NCI-H510A (cell line): ENCODE measurements at regions not wholly inside any gene's neighbourhood (a gene's known extent, or its start where the extent isn't known, plus 50 kb on each side); places are given as distances from the start of the nearest gene placed in this dataset.
"Not testable (repeated sequence)": the region's sequence is repeated elsewhere in the genome, so short reads cannot be mapped to it uniquely, and the experiment has no call there.

Source experiments
- DNase-seq: peaks from one replicate; lab custom pipeline; 2025; lab: John Stamatoyannopoulos, UW

DNA sequence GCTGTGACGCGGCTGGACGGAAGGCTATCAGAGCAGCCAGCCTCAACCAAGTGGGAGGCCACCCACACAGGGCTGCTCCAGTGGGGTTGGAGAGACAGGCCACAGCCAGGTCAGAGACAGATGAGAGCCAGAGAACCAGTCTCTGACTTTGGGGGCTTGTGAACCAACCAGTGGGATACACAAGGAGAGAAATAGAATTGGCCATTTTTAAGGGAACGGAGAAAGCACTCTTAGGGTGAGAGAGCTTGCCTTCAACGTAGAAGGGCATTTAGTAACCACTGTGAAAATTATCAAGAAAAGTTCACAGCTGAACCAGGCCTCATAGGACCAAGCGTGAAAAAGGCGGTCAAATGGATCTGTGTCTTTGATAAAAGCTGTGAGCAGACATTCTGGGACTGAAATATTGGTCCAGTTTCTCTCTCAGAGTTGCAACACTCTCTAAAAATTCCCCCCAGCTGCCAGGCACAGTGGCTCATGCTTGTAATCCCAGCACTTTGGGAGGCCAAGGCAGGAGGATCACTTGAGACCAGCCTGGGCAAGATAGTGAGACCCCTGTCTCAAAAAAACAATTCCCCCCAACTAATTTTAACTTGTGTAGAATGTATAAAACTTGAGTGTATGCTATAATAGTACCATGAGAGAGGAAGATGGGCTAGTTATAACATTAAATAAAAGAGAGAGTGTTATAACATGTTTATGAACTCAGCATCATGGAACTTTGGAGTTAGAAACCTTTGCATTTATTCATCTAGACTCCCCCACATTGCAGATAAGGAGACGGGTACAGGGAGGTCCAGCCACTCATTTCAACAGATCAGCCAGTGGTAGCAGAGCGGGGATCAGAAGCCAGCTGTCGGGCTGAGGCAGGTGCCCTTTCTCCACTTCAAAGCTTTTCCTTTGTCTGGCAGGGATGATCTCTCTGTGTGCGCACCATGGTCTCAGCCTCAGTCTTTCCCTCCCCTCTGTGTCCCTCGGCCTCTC, 132.2 kb downstream of the NPIPB11 start:
- not testable (repeated sequence) for DNase-seq

DNA sequence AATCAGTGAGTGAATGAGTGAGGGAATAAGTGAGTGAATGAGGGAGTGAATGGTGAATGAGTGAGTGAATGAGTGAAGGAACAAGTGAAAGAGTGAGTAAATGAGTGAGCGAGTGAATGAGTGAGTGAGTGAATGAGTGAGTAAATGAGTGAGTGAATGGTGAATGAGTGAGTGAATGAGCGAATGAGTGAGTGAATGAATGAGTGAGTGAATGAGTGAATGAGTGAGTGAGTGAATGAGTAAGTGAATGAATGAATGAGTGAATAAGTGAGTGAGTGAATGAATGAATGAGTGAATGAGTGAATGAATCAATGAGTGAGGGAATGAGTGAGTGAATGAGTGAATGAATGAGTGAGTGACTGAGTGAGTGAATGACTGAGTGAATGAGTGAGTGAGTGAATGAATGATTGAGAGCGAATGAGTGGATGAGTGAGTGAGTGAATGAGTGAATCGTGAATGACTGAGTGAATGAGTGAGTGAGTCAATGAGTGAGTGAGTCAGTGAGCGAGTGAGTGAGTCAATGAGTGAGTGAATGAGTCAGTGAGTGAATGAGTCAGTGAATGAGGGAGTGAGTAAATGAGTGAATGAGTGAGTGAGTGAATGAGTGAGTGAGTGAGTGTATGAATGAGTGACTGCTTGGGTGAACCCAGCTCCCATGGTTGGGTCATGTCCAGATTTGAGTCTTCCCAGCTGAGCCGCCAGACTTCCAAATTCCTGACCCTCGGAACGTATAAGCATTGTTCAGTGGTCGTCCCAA, 133.0 kb downstream of the NPIPB11 start:
- not testable (repeated sequence) for DNase-seq

DNA sequence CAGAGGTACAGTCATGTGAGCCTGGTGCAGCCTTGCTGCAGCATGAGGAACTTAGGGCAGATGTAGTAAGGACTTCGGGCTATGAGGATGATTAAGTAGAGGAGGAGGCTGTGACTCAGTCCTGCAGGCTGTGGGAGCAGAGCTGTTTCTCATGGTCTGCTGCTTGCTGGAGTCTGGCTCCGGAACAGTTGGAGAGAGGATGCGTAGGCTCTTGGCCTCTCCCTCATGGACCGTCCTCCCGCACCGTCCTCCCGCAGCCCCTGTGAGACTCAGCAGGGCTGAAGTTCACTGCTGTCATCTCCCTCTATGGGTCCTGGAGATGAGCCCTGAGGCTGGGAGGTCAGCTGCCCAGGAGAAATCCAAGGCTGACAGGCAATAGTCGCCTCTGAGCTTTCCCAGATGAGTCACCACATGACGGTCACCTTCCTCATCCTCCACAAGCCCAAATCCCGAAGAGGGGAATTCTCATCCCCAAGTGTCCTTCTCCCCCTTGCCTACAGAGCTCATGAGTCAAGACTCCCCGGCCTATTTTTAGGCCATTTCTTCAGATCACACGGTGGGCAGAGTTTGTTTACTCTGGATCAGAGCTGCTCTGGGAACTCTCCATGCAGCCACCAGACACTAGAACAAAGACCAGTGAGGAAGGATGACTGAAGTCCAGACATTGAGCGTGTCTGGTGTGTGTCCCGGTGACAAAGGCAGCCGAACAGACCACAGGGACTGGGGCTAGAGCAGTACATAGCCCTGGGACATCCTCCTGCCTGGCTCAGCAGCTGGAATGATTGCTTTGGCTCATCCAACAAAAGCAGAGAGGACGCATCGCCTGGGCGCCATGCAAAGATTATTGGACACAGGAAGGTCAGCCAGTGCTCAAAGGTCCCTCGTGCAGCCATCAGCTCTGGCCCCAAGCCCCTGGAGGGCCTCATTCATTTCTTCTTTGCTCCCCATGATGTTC, 134.5 kb downstream of the NPIPB11 start:
- not testable (repeated sequence) for DNase-seq

DNA sequence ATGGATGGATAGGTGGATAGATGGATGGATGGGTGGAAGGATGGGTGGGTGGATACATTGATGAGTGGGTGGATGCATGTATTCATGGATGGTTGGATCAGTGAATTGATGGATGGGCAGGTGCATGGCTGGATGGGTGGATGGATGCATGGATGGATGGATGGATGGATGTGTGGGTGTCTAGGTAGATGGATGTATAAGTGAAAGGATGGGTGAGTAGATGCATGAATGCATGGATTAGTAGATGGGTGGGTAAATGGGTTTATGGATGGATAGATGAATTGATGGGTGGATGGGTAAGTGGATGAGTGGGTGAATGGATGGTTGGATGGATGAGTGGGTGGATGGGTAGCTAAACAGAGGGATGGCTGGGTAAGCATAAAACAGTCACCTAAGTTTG, 135.6 kb downstream of the NPIPB11 start:
- DNase-seq, result not testable (repeated sequence)

DNA sequence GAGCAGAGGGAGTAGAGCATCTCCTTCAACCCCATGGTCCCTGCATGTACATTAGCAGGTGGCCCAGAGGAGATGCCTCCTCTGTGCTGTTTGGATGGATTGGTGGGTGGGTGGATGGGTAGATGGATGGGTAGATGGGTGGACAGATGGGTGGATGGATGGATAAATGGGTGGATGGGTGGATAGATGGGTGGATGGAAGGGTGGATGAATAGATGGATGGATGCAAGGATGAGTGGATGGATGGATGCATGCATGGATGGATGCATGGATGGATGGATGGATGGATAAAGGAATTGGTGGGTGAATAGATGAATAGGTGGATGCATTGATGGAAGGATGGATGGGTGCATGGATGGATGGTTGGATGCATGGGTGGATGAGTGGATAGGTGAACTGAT, 136.5 kb downstream of the NPIPB11 start:
- DNase-seq, result not testable (repeated sequence)

DNA sequence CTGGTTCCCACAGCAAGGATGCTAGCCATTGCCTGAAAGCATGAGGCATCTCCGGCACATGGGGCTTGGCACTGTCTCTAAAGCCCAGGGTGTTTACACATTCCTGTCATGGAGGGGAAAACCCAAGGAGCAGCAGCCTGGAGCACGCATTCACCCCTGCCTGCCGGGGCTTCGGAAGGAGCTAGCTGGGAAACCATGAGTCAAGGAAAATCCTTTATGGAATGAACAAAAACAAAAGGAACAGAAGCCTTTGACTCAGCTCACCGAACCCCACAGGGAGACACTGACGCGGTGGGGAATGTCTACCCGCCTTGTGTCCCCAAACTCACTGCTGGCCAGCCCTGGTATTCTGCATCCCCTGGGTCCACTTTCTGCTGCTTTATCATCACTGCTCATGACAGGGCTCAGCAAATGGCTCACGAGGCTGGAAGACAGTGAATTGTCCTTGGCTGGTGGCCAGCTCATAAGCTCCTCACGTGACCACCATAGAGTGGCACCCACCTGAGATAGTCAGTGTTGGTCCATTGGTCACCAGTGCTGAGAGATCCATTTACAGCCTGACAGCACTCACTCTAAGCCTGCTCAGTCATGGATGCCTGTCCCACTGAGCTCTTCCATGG, 137.2 kb downstream of the NPIPB11 start:
- DNase-seq, result not testable (repeated sequence)

DNA sequence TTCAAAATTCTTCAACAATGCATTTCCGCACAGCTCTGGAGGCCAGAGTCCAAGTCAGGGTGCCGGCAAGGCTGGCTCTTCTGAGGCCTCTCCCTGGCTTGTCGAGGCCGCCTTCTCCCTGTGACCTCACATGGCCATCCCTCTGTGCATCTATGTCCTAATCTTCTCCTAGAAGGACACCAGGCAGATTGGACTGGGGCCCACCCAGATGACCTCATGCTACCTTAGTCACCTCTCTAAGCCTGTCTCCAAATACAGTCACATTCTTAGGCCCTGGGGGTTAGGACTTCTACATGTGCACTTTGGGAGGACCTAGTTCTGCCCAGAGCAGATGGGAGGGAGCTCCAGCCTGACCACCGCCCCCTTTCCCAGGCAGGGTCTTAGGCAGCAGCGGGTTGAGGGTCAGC, 137.7 kb downstream of the NPIPB11 start:
- DNase-seq, result not testable (repeated sequence)

DNA sequence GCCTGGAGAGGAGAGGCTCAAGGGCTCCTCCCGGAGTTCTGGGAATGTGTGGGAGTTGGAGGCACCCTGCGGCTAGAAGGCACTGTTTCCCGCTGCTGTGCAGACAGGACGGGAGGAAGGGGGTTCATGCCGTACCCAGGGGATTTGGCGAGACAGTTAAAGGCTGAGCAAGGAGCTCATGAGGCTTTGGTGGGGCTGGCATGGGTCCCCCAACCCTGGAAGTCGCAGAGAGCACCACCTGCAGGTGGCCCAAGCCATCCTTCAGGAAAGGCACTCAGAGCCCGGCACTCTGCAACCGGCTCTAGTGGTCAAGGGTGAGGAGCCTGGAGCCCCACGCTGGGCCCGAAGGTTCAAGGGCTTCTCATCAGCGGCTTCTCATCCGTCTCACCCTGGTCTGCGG, 138.2 kb downstream of the NPIPB11 start:
- not testable (repeated sequence) for DNase-seq

DNA sequence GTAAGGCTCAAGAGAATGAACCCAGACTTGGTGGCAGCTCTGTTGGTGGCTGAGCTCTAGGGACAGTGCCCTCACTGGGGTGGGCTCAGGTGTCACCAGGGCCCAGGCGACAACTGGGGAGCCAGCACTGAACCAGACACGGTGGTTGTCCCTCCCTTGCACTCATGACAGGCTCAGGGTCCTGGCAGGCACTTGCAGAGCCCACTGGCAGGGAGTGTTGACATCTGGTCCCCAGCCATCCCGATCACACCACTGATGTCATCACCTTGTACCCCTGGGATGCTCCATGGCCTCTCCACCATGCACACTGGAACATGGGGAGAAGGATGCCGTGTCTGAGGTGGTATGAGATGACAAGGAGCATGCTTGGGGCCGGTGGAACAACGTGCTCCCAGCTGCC, 138.6 kb downstream of the NPIPB11 start:
- DNase-seq, result not testable (repeated sequence)

DNA sequence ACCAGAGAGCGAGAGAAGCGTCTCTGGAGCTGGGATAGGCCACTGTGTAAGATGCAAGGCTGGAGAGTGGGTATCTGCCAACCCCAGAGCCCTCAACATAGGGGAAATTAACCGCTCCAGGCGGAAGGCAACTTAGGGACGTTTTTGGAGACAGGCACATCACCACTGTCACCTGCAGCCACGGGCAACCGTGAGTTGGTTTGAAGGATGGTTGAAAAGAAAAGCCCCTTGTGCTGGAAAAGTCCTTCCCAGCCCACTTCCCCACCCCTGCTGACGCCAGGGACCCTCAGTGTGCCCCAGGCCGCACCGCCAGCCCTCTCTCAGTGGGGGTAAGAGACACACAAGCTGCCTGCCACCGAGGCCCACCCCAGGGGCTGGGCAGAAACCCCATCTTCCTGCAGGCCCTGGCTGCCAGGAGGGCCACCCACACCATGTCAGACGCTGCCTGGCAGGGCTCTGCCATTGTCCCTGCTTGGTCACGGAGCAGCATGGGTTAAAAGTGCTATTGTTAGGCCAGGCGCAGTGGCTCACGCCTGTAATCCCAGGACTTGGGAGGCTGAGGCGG, 139.4 kb downstream of the NPIPB11 start:
- not testable (repeated sequence) for DNase-seq

DNA sequence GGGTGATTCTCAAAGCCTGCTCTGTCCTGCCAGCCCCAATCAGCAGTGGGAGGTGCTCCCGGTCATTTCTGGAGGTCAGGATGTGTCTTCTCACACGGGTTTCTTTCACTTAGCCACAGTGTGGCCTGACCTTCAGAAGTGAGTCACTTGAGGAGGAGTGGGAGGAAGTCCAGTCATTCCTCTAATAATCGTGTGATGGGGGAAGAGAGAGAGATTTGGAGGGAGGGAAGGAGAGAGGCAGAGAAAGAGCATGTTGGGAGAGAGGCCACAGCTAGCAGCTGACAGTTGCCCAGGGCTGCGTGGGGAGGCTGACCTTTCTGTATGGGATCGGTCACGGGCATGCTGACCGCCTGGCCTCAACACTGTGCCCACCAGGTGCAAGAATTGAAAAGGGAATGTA, 139.9 kb downstream of the NPIPB11 start:
- not testable (repeated sequence) for DNase-seq

DNA sequence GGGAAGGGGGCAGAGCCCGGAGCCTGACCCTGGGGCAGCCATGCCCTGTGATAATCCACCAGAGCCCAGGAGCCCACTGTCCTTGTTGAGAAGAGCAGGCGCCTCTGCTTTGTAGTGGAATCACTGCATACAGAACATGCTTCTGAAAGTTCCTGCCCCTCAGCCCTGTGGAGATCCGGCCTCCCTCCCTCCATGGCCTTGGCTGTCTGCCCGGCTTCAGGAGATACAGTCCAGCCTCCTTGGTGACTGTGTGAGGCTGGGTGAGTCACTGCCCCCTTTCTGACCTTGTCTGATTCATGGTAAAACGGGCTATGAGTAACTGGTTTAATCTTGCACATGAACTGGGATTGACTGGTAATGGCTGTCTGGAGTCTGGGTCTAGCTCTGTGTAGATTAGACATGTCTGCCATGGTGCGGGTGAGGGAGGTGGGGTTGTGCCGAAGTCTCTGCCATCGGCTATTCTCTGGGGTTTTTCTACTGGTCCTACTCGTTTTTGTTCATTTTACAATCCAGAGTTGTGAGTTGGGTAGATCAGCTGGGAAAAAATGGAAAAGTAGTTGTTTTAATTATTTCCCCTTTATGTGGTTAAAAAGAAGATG, 141.2 kb downstream of the NPIPB11 start:
- DNase-seq, result not testable (repeated sequence)

DNA sequence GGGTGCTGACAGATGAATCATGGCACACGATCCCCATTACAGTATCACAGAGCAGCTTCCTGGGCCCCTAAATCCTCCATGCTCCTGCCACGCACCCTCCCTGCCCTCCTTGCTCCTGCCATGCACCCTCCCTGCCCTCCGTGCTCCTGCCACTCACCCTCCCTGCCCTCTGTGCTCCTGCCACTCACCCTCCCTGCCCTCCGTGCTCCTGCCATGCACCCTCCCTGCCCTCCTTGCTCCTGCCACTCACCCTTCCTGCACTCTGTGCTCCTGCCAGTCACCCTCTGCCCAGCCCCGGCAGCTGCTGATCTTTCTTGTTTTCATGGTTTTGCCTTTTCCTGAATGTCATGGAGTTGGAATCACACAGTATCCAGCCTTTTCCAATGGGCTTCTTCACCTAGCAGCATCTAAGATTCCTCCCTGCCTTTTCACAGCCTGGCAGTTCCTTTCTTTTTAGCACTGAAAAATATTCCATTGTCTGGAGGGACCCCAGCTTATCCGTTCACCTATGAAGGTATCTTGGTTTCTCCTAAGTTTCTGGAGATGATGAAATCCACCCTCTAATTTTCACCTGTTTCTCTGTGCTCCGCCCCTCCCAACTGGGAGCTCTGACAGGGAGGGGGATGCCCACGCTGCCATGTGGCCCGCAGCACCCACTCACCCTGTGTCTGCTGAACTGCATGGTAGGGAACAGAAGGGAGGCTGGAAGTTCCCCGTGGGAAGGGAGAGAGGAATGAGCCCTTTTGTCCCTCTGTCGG, 142.3 kb downstream of the NPIPB11 start:
- not testable (repeated sequence) for DNase-seq

DNA sequence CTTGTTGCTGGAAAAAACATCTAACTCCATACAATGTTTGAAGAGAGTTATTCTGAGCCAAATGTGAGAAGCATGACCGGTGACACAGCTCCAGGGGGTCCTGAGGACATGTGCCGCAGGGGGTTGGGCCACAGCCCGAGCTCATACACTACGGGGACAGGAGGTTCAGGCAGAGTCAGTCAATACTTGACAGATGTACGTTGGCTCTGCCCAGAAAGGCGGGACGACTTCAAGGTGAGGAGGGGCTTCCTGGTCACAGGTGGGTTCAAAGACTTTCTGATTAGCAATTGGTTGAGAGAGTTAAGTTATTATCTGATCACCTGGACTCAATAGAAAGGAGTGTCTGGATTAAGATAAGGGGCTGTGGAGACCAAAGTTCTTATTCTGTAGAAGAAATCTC, 143.8 kb downstream of the NPIPB11 start:
- DNase-seq, result not testable (repeated sequence)

DNA sequence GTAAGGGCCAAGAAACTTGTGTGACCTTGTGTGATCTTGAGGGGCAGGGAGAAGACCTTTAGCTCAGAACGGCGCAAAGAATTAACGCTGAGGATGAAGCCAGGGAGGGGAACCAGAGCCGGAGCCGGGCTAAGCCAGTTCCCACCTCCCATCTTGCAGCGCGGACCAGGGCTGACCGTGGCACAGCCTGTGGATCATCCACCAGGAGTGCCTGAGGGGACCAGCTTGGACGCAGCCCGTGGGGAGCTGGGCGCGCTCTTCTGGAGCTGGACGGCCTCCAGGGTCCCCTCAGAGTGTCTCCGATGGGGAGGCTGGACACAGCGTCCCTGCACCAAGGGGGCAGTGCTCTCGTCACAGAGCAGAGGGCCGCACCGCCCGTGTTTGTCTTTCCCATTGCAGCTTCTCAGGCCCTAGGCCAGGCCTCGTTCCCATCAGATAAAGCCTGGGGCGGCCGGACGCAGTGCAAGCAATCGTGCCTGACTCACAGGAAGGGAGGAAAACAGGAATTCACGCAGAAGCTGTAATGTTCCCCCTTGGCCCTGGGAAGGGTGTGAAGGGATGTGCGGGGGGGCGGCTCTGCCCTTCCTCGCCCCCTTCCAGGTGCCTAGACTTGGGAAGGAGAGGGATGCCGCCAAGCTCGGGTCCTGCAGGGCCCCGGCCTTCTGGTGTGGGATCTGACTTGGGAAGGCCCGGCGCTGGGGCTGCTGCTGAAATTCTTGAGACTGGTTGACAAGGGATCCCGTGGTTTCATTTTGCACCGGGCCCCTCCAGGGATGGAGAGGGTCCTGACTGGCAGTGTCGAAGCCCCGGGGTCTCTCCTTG, 144.9 kb downstream of the NPIPB11 start:
- not testable (repeated sequence) for DNase-seq

DNA sequence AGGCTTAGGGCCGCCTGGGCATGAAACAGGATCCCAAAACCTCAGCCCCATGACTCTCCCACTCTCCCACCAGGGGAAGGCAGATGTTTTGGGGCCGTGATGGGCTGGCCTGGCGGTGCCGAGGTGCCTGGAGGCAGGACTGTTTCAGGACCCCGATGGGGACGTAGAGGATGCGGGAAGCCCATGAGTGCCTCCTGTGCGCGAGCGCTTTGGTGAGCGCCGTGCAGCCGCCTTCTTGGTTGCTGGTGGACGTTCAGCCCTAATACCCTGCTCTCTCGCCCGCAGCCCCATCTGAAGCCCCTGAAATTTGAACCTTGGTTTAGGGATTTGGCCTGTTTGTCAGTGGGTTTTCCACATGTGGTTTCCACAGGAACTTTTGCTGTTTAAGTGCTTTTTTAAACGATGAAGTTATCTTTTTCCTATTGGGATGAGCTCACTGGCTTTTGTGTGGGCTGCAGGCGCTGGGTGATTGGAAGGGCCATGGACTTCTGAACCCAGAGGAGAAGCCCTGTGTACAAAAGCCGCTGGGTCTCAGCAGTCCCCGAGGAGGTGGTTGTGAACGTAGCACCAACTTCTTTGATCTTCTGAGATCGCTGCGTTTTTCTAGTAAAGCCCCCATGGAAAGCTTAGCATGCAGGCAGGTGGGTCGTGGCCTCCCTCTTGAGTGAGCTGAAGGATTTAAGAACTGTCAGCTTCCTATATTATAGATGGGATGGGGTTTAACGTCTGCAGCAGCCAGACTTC, 145.7 kb downstream of the NPIPB11 start:
- not testable (repeated sequence) for DNase-seq

DNA sequence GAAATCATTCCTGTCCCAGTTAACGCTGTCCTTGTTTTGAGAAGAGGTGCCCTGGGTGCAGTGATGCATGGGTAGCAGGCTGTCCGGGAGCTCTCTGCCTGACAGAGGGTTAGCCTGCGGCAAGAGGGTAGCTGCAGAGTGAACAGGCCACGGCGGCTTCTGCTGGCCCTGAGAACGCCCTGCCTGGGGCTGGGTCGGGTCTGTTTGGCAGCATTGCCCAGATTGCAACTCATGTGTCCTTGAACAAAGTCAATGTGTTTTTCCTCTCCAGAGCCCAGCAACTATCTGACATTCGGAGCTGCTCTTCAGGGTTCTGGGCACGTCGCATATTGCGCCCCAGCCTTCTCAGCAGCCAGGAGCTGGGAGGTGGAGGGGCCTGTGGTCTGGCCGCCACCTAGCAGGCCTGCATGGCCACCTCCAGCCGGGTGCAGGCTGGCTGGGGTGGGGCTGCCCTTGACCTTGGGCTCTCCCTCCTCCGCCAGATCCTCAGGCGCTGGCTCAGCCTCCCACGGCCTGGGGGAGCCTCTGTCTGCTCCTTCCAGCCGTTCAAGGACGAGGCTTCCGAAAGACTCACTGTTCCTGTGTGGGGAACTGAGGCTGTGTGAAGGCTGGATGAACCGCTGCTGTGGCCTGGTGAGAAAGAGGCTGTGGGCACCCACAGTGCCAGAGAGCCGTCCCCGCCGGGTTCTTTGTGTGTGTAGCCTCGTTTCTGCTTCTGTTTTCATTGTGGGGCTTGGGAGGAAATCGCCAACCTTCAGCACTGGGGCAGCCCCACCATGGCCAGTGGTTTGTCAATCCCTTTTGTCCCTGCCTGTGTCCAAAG, 146.7 kb downstream of the NPIPB11 start:
- DNase-seq, result not testable (repeated sequence)
